GM21723 (cell line): ENCODE measurements at regions not wholly inside any gene's neighbourhood (a gene's known extent, or its start where the extent isn't known, plus 50 kb on each side); places are given as distances from the start of the nearest gene placed in this dataset.
A peak's percentile ranks its signal among the peaks of the same experiment; 100 is the strongest.

Source experiments
- ATAC-seq: cut with Tn5 transposase; IDR thresholded peaks from one replicate; pipeline ENCODE4 v1.9.1; 2021; ENCODE audit warnings: mild to moderate bottlenecking, moderate library complexity; ENCODE audit not compliant: unreplicated experiment

GRCh38 chr2:57892920-57893319 lies 153.7 kb upstream of the VRK2 start:
- peak; percentile 84 for ATAC-seq

GRCh38 chr2:57893347-57893746 lies 153.3 kb upstream of the VRK2 start:
- ATAC-seq: no peak

- ATAC-seq: no peak
These were observed 152.8 kb upstream of the VRK2 start for GRCh38 chr2:57893786-57894185.

- no peak for ATAC-seq
These were observed 152.2 kb upstream of the VRK2 start for GRCh38 chr2:57894381-57894780.

- ATAC-seq: no peak
These were observed 148.7 kb upstream of the VRK2 start for GRCh38 chr2:57897920-57898319.

- no peak for ATAC-seq
These were observed 146.7 kb upstream of the VRK2 start for GRCh38 chr2:57899898-57900297.

- no peak for ATAC-seq
These were observed 144.0 kb upstream of the VRK2 start for GRCh38 chr2:57902578-57902977.

GRCh38 chr2:57906152-57906732 lies 140.4 kb upstream of the VRK2 start:
- peak; percentile 82 for ATAC-seq

GRCh38 chr2:57907411-57907810 lies 139.2 kb upstream of the VRK2 start:
- no peak for ATAC-seq

- ATAC-seq: peak; percentile 71
These were observed 137.9 kb upstream of the VRK2 start for GRCh38 chr2:57908736-57909161.

- ATAC-seq: no peak
These were observed 128.5 kb upstream of the VRK2 start for GRCh38 chr2:57918126-57918525.

- no peak for ATAC-seq
These were observed 126.2 kb upstream of the VRK2 start for GRCh38 chr2:57920342-57920939.

- no peak for ATAC-seq
These were observed 111.9 kb upstream of the VRK2 start for GRCh38 chr2:57934659-57935058.

- ATAC-seq: no peak
These were observed 110.4 kb upstream of the VRK2 start for GRCh38 chr2:57936216-57936615.

- ATAC-seq: no peak
These were observed 109.2 kb upstream of the VRK2 start for GRCh38 chr2:57937456-57937855.

GRCh38 chr2:57941816-57942215 lies 104.8 kb upstream of the VRK2 start:
- no peak for ATAC-seq

- ATAC-seq: no peak
These were observed 103.3 kb upstream of the VRK2 start for GRCh38 chr2:57943315-57943714.

GRCh38 chr2:57947398-57947797 lies 99.2 kb upstream of the VRK2 start:
- ATAC-seq: no peak

- no peak for ATAC-seq
These were observed 92.6 kb upstream of the VRK2 start for GRCh38 chr2:57954020-57954419.

- ATAC-seq: no peak
These were observed 89.4 kb upstream of the VRK2 start for GRCh38 chr2:57957238-57957637.

GRCh38 chr2:57959390-57959789 lies 87.2 kb upstream of the VRK2 start:
- no peak for ATAC-seq

- no peak for ATAC-seq
These were observed 83.7 kb upstream of the VRK2 start for GRCh38 chr2:57962861-57963260.

GRCh38 chr2:57965219-57965618 lies 81.4 kb upstream of the VRK2 start:
- ATAC-seq: no peak
